ENCODE measurements at regions not wholly inside any gene's neighbourhood (a gene's known extent, or its start where the extent isn't known, plus 50 kb on each side); places are given as distances from the start of the nearest gene placed in this dataset.

DNA sequence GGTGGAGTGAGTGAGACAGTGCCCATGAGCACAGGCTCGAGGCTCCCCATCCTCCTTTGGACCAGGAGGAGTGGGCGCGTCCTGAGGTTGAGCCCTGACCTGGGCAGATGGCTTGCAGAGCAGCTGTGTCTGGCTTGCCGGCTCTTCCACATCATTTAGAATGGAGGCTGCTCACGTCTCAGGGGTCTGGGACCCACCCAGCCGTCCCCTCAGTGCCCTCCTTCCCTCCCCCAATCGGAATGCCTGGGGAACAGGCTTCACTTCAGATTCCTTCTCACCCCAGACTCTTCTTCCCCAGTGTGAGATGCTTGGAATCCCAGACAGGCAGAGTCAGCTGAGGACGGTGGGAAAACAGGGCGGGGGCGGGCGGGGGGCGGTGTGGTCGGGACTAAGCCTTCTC, 968.6 kb upstream of the ZNF722 start:
- Histone ChIP-seq H3K9me3 (replicated peaks in 1 of 2; ENCODE audit: control insufficient read depth in 1 of 2, insufficient read depth in 1 of 2, low read length in 2 of 2) (peaks cover 77 to 82% of the 10 kb centered on the region in 2 donors), H3K4me3 (replicated peaks in 1 of 3; ENCODE audit: low read depth in 2 of 3, low read length in 3 of 3) (no peak overlapping the region), H3K27me3 (ENCODE audit: control insufficient read depth in 2 of 2, insufficient read depth in 2 of 2, low read length in 2 of 2) (no peaks in the 10 kb centered on the region), H3K79me2 (ENCODE audit: insufficient read depth, low read length) (no peaks in the 10 kb centered on the region), H3K4me1 (ENCODE audit: control insufficient read depth in 1 of 2, insufficient read depth in 2 of 2, low read length in 2 of 2) (no peaks in the 10 kb centered on the region), H3K27ac (ENCODE audit: low read depth in 1 of 2, low read length in 2 of 2) (no peak overlapping the region), H3K4me2 (replicated peaks; ENCODE audit: extremely low read depth, low read length, poor library complexity, severe bottlenecking) (no peak overlapping the region), H4K20me1 (ENCODE audit: insufficient read depth, low read length) (no peaks in the 10 kb centered on the region), H3K9ac (ENCODE audit: insufficient read depth, low read length, poor library complexity, severe bottlenecking) (no peak overlapping the region), H2AFZ (ENCODE audit: insufficient read depth, low read depth, low read length, poor library complexity, severe bottlenecking) (no peak overlapping the region), H3K36me3 (replicated peaks in 1 of 2; ENCODE audit: control insufficient read depth in 1 of 2, insufficient read depth in 2 of 2, low read length in 2 of 2) (no peaks in the 10 kb centered on the region)
- Mint-ChIP-seq H3K4me3 (no peak overlapping the region), H3K9me3 (peaks cover 24 to 74% (median 55%) of the 10 kb centered on the region in 7 donors), H3K27ac (no peak overlapping the region), H3K4me1 (no peaks in the 10 kb centered on the region), H3K27me3 (ENCODE audit: low read depth in 3 of 3) (peaks cover 0 to 2% (median 0%) of the 10 kb centered on the region in 3 donors), H3K36me3 (no peaks in the 10 kb centered on the region)
- DNase-seq, result no peak
- intact Hi-C loops (cut with micrococcal nuclease), result no loop called here
- 73% methylated on average over 5 of the region's 13 CpGs for WGBS (ENCODE audit: insufficient coverage)
- TF ChIP-seq, protein P1, sequence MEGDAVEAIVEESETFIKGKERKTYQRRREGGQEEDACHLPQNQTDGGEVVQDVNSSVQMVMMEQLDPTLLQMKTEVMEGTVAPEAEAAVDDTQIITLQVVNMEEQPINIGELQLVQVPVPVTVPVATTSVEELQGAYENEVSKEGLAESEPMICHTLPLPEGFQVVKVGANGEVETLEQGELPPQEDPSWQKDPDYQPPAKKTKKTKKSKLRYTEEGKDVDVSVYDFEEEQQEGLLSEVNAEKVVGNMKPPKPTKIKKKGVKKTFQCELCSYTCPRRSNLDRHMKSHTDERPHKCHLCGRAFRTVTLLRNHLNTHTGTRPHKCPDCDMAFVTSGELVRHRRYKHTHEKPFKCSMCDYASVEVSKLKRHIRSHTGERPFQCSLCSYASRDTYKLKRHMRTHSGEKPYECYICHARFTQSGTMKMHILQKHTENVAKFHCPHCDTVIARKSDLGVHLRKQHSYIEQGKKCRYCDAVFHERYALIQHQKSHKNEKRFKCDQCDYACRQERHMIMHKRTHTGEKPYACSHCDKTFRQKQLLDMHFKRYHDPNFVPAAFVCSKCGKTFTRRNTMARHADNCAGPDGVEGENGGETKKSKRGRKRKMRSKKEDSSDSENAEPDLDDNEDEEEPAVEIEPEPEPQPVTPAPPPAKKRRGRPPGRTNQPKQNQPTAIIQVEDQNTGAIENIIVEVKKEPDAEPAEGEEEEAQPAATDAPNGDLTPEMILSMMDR (IDR thresholded peaks at IDR 0.05), result no peak

DNA sequence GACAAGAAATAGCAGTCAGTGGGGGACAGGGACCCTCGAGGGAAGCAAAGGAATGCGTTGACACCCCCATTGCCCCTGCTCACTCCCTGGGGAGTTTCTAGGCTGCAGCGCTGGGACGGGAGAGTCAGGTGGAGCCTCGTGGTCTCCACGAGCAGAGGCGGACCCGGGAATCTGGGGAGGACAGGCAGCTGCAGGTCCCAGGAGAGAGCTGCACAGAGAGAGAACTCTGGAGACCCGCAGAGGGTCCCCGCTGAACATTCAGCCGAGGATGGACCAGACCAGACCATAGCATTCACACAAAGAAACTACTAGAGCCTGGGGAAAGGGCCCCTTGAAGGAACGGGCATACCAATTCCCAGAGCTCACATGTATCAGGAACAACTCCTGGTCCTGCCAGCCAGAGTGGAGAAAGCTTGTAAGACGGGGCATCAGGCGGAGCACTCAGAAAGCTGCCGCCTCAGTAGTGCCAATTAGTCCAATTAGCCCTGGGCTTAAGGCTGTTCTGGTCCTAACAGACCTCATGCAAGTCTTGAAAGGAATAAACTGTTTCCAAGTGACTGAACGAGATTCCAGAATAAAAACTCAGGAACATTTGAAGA, 966.7 kb upstream of the ZNF722 start:
- Mint-ChIP-seq H3K27me3 (ENCODE audit: low read depth in 3 of 3) (peaks cover 0 to 1% (median 0%) of the 10 kb centered on the region in 3 donors), H3K4me3 (no peak overlapping the region), H3K36me3 (no peaks in the 10 kb centered on the region), H3K27ac (no peak overlapping the region), H3K4me1 (no peaks in the 10 kb centered on the region), H3K9me3 (peaks cover 31 to 78% (median 55%) of the 10 kb centered on the region in 7 donors)
- Histone ChIP-seq H2AFZ (ENCODE audit: insufficient read depth, low read depth, low read length, poor library complexity, severe bottlenecking) (no peak overlapping the region), H3K9ac (ENCODE audit: insufficient read depth, low read length, poor library complexity, severe bottlenecking) (no peak overlapping the region), H3K4me2 (replicated peaks; ENCODE audit: extremely low read depth, low read length, poor library complexity, severe bottlenecking) (no peak overlapping the region), H3K9me3 (replicated peaks in 1 of 2; ENCODE audit: control insufficient read depth in 1 of 2, insufficient read depth in 1 of 2, low read length in 2 of 2) (peaks cover 78 to 85% of the 10 kb centered on the region in 2 donors), H4K20me1 (ENCODE audit: insufficient read depth, low read length) (no peaks in the 10 kb centered on the region), H3K4me1 (ENCODE audit: control insufficient read depth in 1 of 2, insufficient read depth in 2 of 2, low read length in 2 of 2) (no peaks in the 10 kb centered on the region), H3K79me2 (ENCODE audit: insufficient read depth, low read length) (no peaks in the 10 kb centered on the region), H3K36me3 (replicated peaks in 1 of 2; ENCODE audit: control insufficient read depth in 1 of 2, insufficient read depth in 2 of 2, low read length in 2 of 2) (no peaks in the 10 kb centered on the region), H3K27me3 (ENCODE audit: control insufficient read depth in 2 of 2, insufficient read depth in 2 of 2, low read length in 2 of 2) (no peaks in the 10 kb centered on the region), H3K27ac (ENCODE audit: low read depth in 1 of 2, low read length in 2 of 2) (no peak overlapping the region), H3K4me3 (replicated peaks in 1 of 3; ENCODE audit: low read depth in 2 of 3, low read length in 3 of 3) (no peak overlapping the region)
- DNase-seq, result no peak
- intact Hi-C loops (cut with micrococcal nuclease), result no loop called here
- WGBS (ENCODE audit: insufficient coverage), result 76% methylated on average over 6 of the region's 16 CpGs
- TF ChIP-seq, protein P1 (IDR thresholded peaks at IDR 0.05), result no peak
